A549 (cell line): ENCODE measurements at regions not wholly inside any gene's neighbourhood (a gene's known extent, or its start where the extent isn't known, plus 50 kb on each side); places are given as distances from the start of the nearest gene placed in this dataset.

ENCODE experiments used
- ATAC-seq, 2 experiments: fragments of 200-7000 bp in 1 of 2; fragments of >200 bp in 1 of 2; cut with Nextera tagmentation in 1 of 2; cut with Tn5 transposase in 1 of 2; 3 replicates each; pipeline versions ENCODE4 v1.8.0 to v1.9.1; 2018 to 2020; ENCODE audit warnings: mild to moderate bottlenecking in 1 of 2, moderate library complexity in 1 of 2
- CTCF ChIA-PET: fragments of 300-600 bp; sonication (Branson Sonifier 250); formaldehyde crosslinking; extraction: SDS; loops from one replicate; lab custom pipeline; 2021; ENCODE audit warnings: antibody characterized with exemption, inconsistent platforms; lab: Yijun Ruan, JAX
- POLR2A ChIA-PET: fragments of 350-600 bp; formaldehyde crosslinking; extraction: SDS; loops from one replicate; lab custom pipeline; 2021; ENCODE audit warnings: antibody characterized with exemption, inconsistent platforms; lab: Yijun Ruan, JAX
- DNase-seq, 2 experiments: peaks; one replicate each; pipeline versions ENCODE4 v3.0.0 to v3.0.0-alpha.2; 2011 to 2016; ENCODE audit warnings: low read depth in 1 of 2, low spot score in 1 of 2
- FAIRE-seq: peaks from 2 replicates; lab custom pipeline; 2011; peaks lifted over from hg19 to GRCh38; lab: Jason Lieb, UNC
- H3K27ac ChIP-seq, 2 experiments: fragments of >200 bp; sonication (Bioruptor Twin); formaldehyde crosslinking; 3 replicates each; pipeline ENCODE4 v1.5.1; 2016 to 2017
- H3K4me1 ChIP-seq: fragments of >200 bp; sonication (Bioruptor Twin); formaldehyde crosslinking; 3 replicates; pipeline ENCODE4 v1.6.1; 2016
- H3K4me2 ChIP-seq: fragments of >200 bp; sonication (Bioruptor Twin); formaldehyde crosslinking; 3 replicates; pipeline ENCODE4 v1.6.1; 2016
- H3K4me3 ChIP-seq: fragments of >200 bp; sonication (Bioruptor Twin); formaldehyde crosslinking; 3 replicates; pipeline ENCODE4 v1.5.1; 2016
- H3K9me3 ChIP-seq: fragments of >200 bp; sonication (Bioruptor Twin); formaldehyde crosslinking; 3 replicates; pipeline ENCODE4 v1.6.1; 2016
- CEBPB ChIP-seq, 2 experiments: fragments of >200 bp in 1 of 2; sonication (Bioruptor Twin) in 1 of 2; formaldehyde crosslinking in 1 of 2; IDR thresholded peaks; 2 replicates each; pipeline ENCODE4 v1.6.1; 2012 to 2016
- EHMT2 ChIP-seq: fragments of 200-600 bp; sonication (generic); IDR thresholded peaks from 2 replicates; pipeline ENCODE4 v1.6.1; 2016; ENCODE audit warnings: antibody characterized with exemption, low read depth, mild to moderate bottlenecking, moderate library complexity
- EP300 ChIP-seq, 2 experiments: fragments of >200 bp; sonication (Bioruptor Twin); formaldehyde crosslinking; IDR thresholded peaks; 2 replicates in 1 of 2; 3 replicates in 1 of 2; pipeline ENCODE4 v1.6.1; 2016 to 2017
- ESRRA ChIP-seq: fragments of 150-350 bp; IDR thresholded peaks from 2 replicates; pipeline ENCODE4 v1.6.1; 2014; ENCODE audit warnings: mild to moderate bottlenecking, low read length, borderline replicate concordance
- GATA3 ChIP-seq: IDR thresholded peaks from 2 replicates; pipeline ENCODE4 v1.6.1; 2012; ENCODE audit warnings: borderline replicate concordance
- KDM1A ChIP-seq: fragments of 200-600 bp; sonication (generic); IDR thresholded peaks from 2 replicates; pipeline ENCODE4 v1.6.1; 2016; ENCODE audit warnings: low read depth, mild to moderate bottlenecking
- NFE2L2 ChIP-seq: fragments of 150-350 bp; conservative IDR thresholded peaks from 2 replicates; pipeline ENCODE4 v1.6.1; 2014; ENCODE audit warnings: low read length
- RAD21 ChIP-seq, 2 experiments: fragments of >200 bp in 1 of 2; sonication (Bioruptor Twin) in 1 of 2; formaldehyde crosslinking in 1 of 2; IDR thresholded peaks in 1 of 2; conservative IDR thresholded peaks in 1 of 2; 2 replicates in 1 of 2; 3 replicates in 1 of 2; pipeline ENCODE4 v1.6.1; 2012 to 2018; ENCODE audit warnings: inconsistent platforms in 1 of 2
- SMC3 ChIP-seq: fragments of >200 bp; sonication (Bioruptor Twin); formaldehyde crosslinking; IDR thresholded peaks from 3 replicates; pipeline ENCODE4 v1.6.1; 2018; ENCODE audit warnings: inconsistent platforms
- TFCP2L1 ChIP-seq: fragments of 250-450 bp; sonication (Bioruptor Pico); IDR thresholded peaks from 2 replicates; pipeline ENCODE4 v1.5.0; 2021; ENCODE audit warnings: mild to moderate bottlenecking
- TP53 ChIP-seq: fragments of 250-450 bp; sonication (Bioruptor Pico); IDR thresholded peaks from 2 replicates; pipeline ENCODE4 v1.5.0; 2021; ENCODE audit warnings: mild to moderate bottlenecking, moderate library complexity
- ZC3H11A ChIP-seq: fragments of 450-650 bp; IDR thresholded peaks from 2 replicates; pipeline ENCODE4 v1.6.1; 2014; ENCODE audit warnings: antibody characterized with exemption, mild to moderate bottlenecking
- WGBS: methylation state at CpG from one replicate; pipeline ENCODE4 v1.1.6; 2017; ENCODE audit errors: missing lambda C conversion rate; 5-methylcytosine and 5-hydroxymethylcytosine counted together
- TF ChIP-seq, protein P1 (sequence below): fragments of 250-450 bp; sonication (Bioruptor Pico); IDR thresholded peaks from 2 replicates; pipeline ENCODE4 v1.5.0; 2021; ENCODE audit warnings: mild to moderate bottlenecking, moderate library complexity, borderline replicate concordance
- TF ChIP-seq, protein P2 (sequence below): IDR thresholded peaks from 2 replicates; pipeline ENCODE4 v1.6.1; 2012; ENCODE audit warnings: low read depth, borderline replicate concordance
- TF ChIP-seq, protein P3 (sequence below): IDR thresholded peaks from 2 replicates; pipeline ENCODE4 v1.6.1; 2012

DNA sequence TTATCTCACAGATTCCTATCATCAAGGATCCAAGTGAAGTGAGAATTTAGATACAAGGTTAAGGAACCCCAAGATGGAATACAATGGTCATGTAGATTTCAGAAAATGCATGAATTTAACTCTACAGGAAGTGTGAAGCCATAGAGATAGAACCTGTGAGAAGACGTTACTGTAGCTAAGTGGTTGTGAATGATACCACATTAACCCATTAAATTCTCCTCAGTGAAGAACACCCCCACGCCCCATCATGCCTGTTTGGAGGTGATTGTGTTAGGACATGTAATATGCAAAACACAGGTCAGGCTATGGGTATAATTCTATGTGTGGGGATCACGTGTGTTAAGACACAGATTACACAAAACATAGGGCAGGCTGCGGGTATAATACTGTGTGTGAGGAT is 1166.7 kb downstream of the EFNB2 start:
- TF ChIP-seq ZC3H11A (no peak), NFE2L2 (no peak), TFCP2L1 (no peak), KDM1A (no peak), GATA3 (no peak), TP53 (no peak), ESRRA (no peak)
- TF ChIP-seq, protein P1, sequence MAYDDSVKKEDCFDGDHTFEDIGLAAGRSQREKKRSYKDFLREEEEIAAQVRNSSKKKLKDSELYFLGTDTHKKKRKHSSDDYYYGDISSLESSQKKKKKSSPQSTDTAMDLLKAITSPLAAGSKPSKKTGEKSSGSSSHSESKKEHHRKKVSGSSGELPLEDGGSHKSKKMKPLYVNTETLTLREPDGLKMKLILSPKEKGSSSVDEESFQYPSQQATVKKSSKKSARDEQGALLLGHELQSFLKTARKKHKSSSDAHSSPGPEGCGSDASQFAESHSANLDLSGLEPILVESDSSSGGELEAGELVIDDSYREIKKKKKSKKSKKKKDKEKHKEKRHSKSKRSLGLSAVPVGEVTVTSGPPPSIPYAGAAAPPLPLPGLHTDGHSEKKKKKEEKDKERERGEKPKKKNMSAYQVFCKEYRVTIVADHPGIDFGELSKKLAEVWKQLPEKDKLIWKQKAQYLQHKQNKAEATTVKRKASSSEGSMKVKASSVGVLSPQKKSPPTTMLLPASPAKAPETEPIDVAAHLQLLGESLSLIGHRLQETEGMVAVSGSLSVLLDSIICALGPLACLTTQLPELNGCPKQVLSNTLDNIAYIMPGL (CRISPR knock-in tag), result no peak
- TF ChIP-seq, protein P2, sequence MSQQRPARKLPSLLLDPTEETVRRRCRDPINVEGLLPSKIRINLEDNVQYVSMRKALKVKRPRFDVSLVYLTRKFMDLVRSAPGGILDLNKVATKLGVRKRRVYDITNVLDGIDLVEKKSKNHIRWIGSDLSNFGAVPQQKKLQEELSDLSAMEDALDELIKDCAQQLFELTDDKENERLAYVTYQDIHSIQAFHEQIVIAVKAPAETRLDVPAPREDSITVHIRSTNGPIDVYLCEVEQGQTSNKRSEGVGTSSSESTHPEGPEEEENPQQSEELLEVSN, result no peak
- ChIA-PET POLR2A (no interaction called here), CTCF (no interaction called here)
- no peak for DNase-seq
- Histone ChIP-seq H3K4me3 (no peak overlapping the region), H3K4me1 (no peaks in the 10 kb centered on the region), H3K4me2 (no peak overlapping the region), H3K27ac (no peak overlapping the region), H3K9me3 (no peaks in the 10 kb centered on the region)
- no peak for ATAC-seq
- 16% methylated on average over 4 of the region's 4 CpGs for WGBS
- FAIRE-seq, result no peak

DNA sequence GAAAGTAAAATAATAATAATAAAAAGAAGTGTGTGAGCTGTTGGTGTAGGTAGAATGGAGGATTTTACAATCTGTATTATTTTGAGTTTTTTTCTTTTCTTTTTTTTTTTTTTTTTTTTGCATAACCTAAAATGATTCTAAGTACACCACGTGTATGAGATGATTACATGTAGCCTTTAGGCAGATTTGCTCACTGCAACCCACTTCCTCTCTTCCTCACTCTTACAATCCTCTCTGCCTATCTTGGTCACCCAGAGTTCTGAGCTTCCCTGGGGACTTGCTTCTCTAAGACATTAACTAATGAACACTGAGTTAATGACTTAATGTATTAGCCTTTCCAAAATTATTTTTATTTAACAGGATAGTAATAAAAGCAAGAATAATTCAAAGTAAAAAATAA is 1169.6 kb downstream of the EFNB2 start:
- H3K9me3 ChIP-seq, result no peaks in the 10 kb centered on the region
- ATAC-seq (no peak), DNase-seq (no peak), FAIRE-seq (no peak)
- TF ChIP-seq, protein P2, result no peak
- TF ChIP-seq, protein P1 (CRISPR knock-in tag), result no peak
- TF ChIP-seq, protein P3, sequence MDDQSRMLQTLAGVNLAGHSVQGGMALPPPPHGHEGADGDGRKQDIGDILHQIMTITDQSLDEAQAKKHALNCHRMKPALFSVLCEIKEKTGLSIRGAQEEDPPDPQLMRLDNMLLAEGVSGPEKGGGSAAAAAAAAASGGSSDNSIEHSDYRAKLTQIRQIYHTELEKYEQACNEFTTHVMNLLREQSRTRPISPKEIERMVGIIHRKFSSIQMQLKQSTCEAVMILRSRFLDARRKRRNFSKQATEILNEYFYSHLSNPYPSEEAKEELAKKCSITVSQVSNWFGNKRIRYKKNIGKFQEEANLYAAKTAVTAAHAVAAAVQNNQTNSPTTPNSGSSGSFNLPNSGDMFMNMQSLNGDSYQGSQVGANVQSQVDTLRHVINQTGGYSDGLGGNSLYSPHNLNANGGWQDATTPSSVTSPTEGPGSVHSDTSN, result no peak
- no peak for TF ChIP-seq EHMT2
- ChIA-PET CTCF (interaction anchor here (1.2 kb wide), 1 partner anchor 684 kb away, joined by 3 read pairs; no protein-coding TSS in a partner anchor), POLR2A (no interaction called here)
- no peak overlapping the region for H3K4me3 ChIP-seq
- no peak overlapping the region for H3K4me2 ChIP-seq
- H3K27ac ChIP-seq, result no peak overlapping the region
- WGBS, result 0% methylated on average over 1 of the region's 1 CpG
- no peaks in the 10 kb centered on the region for H3K4me1 ChIP-seq

DNA sequence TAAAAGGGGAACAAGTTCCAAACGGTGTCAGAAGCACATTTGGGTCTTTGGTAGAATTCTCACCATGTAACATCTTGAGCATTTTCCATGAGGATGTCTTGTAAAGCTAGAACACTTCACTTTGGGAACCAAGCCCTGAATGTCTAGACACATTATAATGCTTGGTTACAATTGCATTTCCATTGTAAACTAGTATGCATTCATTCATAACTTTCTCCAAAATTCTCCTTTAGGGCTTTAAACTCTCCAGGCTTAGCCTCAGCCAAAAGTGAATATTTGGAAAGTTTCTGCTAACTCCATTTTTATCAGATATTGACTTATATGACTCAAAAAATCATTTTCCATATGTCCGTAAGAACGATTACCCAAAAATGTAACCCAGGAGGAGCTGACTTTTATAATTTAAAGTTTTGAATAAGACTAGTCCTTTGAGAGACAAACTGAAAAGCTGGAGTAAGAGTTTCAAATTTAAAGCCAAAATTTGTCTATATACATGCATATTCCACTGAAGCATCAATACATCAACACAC is 1170.4 kb downstream of the EFNB2 start:
- POLR2A ChIA-PET, result no interaction called here
- H3K4me2 ChIP-seq, result no peak overlapping the region
- CTCF ChIA-PET, result interaction anchor here (1.2 kb wide), 1 partner anchor 685 kb away, joined by 3 read pairs; no protein-coding TSS in a partner anchor
- ATAC-seq (no peak), DNase-seq (no peak), FAIRE-seq (no peak)
- 46% methylated on average over 3 of the region's 3 CpGs for WGBS
- no peaks in the 10 kb centered on the region for H3K9me3 ChIP-seq
- TF ChIP-seq CEBPB (IDR thresholded peaks at IDR 0.05), result no peak
- TF ChIP-seq RAD21 (conservative IDR thresholded peaks at IDR 0.05 in 1 of 2, IDR thresholded peaks at IDR 0.05 in 1 of 2), result no peak
- TF ChIP-seq SMC3, result no peak
- TF ChIP-seq EP300 (IDR thresholded peaks at IDR 0.05), result no peak
- no peak overlapping the region for H3K27ac ChIP-seq
- no peaks in the 10 kb centered on the region for H3K4me1 ChIP-seq
- H3K4me3 ChIP-seq, result no peak overlapping the region
